PC-9 (cell line): ENCODE measurements at regions not wholly inside any gene's neighbourhood (a gene's known extent, or its start where the extent isn't known, plus 50 kb on each side); places are given as distances from the start of the nearest gene placed in this dataset.

Experiments
- BruUV-seq: library from RNA; stranded (reverse); fragments of 400-500 nt; replicated peaks from 2 replicates; lab custom pipeline; 2021; lab: Mats Ljungman, UMichigan
- CTCF ChIA-PET: fragments of 300-600 bp; sonication (Branson Sonifier 250); formaldehyde crosslinking; loops from one replicate; lab custom pipeline; 2022; ENCODE audit warnings: antibody characterized with exemption; lab: Charles Lee
- POLR2A ChIA-PET: fragments of 300-600 bp; sonication (Branson Sonifier 250); formaldehyde crosslinking; loops from one replicate; lab custom pipeline; 2022; ENCODE audit warnings: antibody characterized with exemption; ENCODE audit not compliant: unreplicated experiment; lab: Charles Lee
- DNase-seq, 2 experiments: peaks; one replicate each; pipeline versions ENCODE4 v3.0.0 to v3.0.0-alpha.2; 2015 to 2022; ENCODE audit warnings: mixed read lengths in 1 of 2
- H2AFZ ChIP-seq: fragments of 200-600 bp; sonication (generic); 2 replicates; pipeline ENCODE4 v1.8.1; 2017; ENCODE audit warnings: antibody characterized with exemption
- H3F3A ChIP-seq: fragments of 200-600 bp; sonication (generic); 2 replicates; pipeline ENCODE4 v1.8.1; 2017; ENCODE audit warnings: antibody characterized with exemption, mild to moderate bottlenecking, low read depth; ENCODE audit not compliant: insufficient read depth
- H3K27ac ChIP-seq: fragments of 200-600 bp; sonication (generic); 2 replicates; pipeline ENCODE4 v1.6.1; 2016; ENCODE audit warnings: mixed run types
- H3K27me3 ChIP-seq: fragments of 200-600 bp; sonication (generic); 2 replicates; pipeline ENCODE4 v1.6.1; 2016; ENCODE audit warnings: low read depth, mixed run types; ENCODE audit not compliant: insufficient read depth
- H3K36me3 ChIP-seq: fragments of 200-600 bp; sonication (generic); 2 replicates; pipeline ENCODE4 v1.6.1; 2016; ENCODE audit warnings: low read depth, mixed run types
- H3K4me1 ChIP-seq: fragments of 200-600 bp; sonication (generic); replicated peaks from 2 replicates; pipeline ENCODE4 v1.6.1; 2016; ENCODE audit warnings: mixed run types; ENCODE audit not compliant: insufficient read depth
- H3K4me2 ChIP-seq: fragments of 200-600 bp; sonication (generic); 2 replicates; pipeline ENCODE4 v1.6.1; 2017; ENCODE audit warnings: mixed run types
- H3K4me3 ChIP-seq: fragments of 200-600 bp; sonication (generic); 2 replicates; pipeline ENCODE4 v1.6.1; 2016; ENCODE audit warnings: mixed run types
- H3K79me2 ChIP-seq: fragments of 200-600 bp; sonication (generic); 2 replicates; pipeline ENCODE4 v1.6.1; 2017; ENCODE audit warnings: low read depth, mixed run types
- H3K9me2 ChIP-seq: fragments of 200-600 bp; sonication (generic); 2 replicates; pipeline ENCODE4 v1.8.1; 2017; ENCODE audit warnings: mild to moderate bottlenecking; ENCODE audit not compliant: insufficient read depth
- H3K9me3 ChIP-seq: fragments of 200-600 bp; sonication (generic); 2 replicates; pipeline ENCODE4 v1.8.1; 2016; ENCODE audit warnings: low read depth; ENCODE audit not compliant: insufficient read depth
- H4K20me1 ChIP-seq: fragments of 200-600 bp; sonication (generic); 2 replicates; pipeline ENCODE4 v1.8.1; 2017; ENCODE audit not compliant: insufficient read depth
- CTCF ChIP-seq: fragments of 200-600 bp; sonication (generic); conservative IDR thresholded peaks from 2 replicates; pipeline ENCODE4 v1.6.1; 2017; ENCODE audit warnings: mixed run types, antibody characterized with exemption, mild to moderate bottlenecking, moderate library complexity
- EZH2 ChIP-seq: fragments of 200-600 bp; sonication (generic); IDR thresholded peaks from 2 replicates; pipeline ENCODE4 v1.8.0; 2017; ENCODE audit warnings: antibody characterized with exemption, low read depth
- intact Hi-C: fragments of 100-400 bp; cut with micrococcal nuclease; formaldehyde crosslinking; loops from one replicate; pipeline ENCODE4 v1.10.0; 2022; ENCODE audit not compliant: unreplicated experiment

- Histone ChIP-seq H3K36me3 (no peaks in the 10 kb centered on the region), H3K27me3 (no peaks in the 10 kb centered on the region), H3K27ac (no peak overlapping the region), H3K4me1 (no peaks in the 10 kb centered on the region), H3K79me2 (no peaks in the 10 kb centered on the region), H2AFZ (no peak overlapping the region), H3K4me3 (no peak overlapping the region), H4K20me1 (no peaks in the 10 kb centered on the region; the same call in 1 of the 2 replicates), H3K9me3 (no peaks in the 10 kb centered on the region), H3K9me2 (no peaks in the 10 kb centered on the region), H3K4me2 (no peak overlapping the region), H3F3A (no peaks in the 10 kb centered on the region)
- no peak for DNase-seq
- no TSS peak for BruUV-seq
- ChIA-PET POLR2A (no interaction called here), CTCF (no interaction called here)
- intact Hi-C loops, result no loop called here
- TF ChIP-seq EZH2 (no peak), CTCF (no peak)
Observed at GRCh38 chr16:7834771-7835431, 502.3 kb downstream of the RBFOX1 start.

- Histone ChIP-seq H3K9me2 (no peaks in the 10 kb centered on the region), H3K4me3 (no peak overlapping the region), H3K4me2 (no peak overlapping the region), H3K36me3 (no peaks in the 10 kb centered on the region), H3K4me1 (no peaks in the 10 kb centered on the region), H3K27me3 (peaks cover 24% of the 10 kb centered on the region), H3F3A (no peaks in the 10 kb centered on the region), H2AFZ (no peak overlapping the region), H3K79me2 (no peaks in the 10 kb centered on the region), H4K20me1 (no peaks in the 10 kb centered on the region), H3K27ac (no peak overlapping the region), H3K9me3 (no peaks in the 10 kb centered on the region)
- POLR2A ChIA-PET, result no interaction called here
- CTCF ChIA-PET, result no interaction called here
- DNase-seq, result no peak
- TF ChIP-seq EZH2, result no peak
- TF ChIP-seq CTCF, result no peak
- intact Hi-C loops, result no loop called here
- no TSS peak for BruUV-seq
Observed at GRCh38 chr16:7820816-7821215, 488.2 kb downstream of the RBFOX1 start.

- Histone ChIP-seq H3K27ac (no peak overlapping the region), H4K20me1 (no peaks in the 10 kb centered on the region), H2AFZ (no peak overlapping the region), H3K79me2 (no peaks in the 10 kb centered on the region), H3K4me2 (no peak overlapping the region), H3K36me3 (no peaks in the 10 kb centered on the region), H3K4me1 (no peaks in the 10 kb centered on the region), H3K9me2 (no peaks in the 10 kb centered on the region), H3K4me3 (no peak overlapping the region), H3K9me3 (no peaks in the 10 kb centered on the region), H3F3A (no peaks in the 10 kb centered on the region), H3K27me3 (peaks cover 19% of the 10 kb centered on the region)
- no peak for DNase-seq
- TF ChIP-seq CTCF, result no peak
- no peak for TF ChIP-seq EZH2
- intact Hi-C loops, result no loop called here
- POLR2A ChIA-PET, result no interaction called here
- no TSS peak for BruUV-seq
- CTCF ChIA-PET, result no interaction called here
Observed at GRCh38 chr16:7805686-7806396, 473.2 kb downstream of the RBFOX1 start.
